ENCODE measurements at regions not wholly inside any gene's neighbourhood (a gene's known extent, or its start where the extent isn't known, plus 50 kb on each side); places are given as distances from the start of the nearest gene placed in this dataset.

DNA sequence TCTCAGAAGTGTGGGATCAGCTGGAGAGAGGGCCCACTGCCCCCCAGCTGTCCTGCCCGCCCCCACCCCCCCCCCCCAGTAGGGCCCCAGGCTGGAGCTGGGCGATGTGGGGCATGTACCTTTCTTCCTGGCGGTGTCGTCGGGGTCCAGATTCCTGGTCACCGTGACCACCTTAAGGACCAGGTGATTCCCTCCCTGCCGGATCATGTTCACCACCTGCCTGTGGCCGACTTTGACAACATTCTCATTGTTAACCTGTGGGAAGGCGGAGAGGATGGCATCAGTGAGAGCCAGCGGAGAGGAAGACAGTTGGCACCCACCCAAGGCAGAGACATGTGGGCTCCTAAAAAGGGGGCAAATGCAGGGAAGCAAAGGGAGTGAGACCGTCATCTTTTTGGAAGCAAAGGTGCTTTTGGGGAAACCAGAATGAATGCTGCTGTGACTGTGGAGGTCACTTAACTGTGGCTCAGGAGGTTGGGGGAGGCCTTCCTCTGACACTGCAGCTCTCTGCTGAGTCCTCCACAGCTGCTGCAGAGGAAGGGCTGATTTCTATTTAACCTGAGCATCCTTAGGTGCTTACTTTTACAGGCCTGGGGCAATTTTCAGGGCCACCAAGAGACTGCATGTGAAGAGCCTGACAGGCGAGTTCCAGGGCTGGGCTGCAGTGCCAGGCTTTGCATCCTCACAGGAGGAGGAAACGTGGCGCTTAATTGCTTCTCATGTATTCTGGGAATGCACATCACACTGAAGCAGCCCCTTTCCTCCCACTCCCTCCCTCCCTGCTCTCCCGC is 104.5 kb downstream of the CTTN start (continued):
- TF ChIP-seq, protein P1, sequence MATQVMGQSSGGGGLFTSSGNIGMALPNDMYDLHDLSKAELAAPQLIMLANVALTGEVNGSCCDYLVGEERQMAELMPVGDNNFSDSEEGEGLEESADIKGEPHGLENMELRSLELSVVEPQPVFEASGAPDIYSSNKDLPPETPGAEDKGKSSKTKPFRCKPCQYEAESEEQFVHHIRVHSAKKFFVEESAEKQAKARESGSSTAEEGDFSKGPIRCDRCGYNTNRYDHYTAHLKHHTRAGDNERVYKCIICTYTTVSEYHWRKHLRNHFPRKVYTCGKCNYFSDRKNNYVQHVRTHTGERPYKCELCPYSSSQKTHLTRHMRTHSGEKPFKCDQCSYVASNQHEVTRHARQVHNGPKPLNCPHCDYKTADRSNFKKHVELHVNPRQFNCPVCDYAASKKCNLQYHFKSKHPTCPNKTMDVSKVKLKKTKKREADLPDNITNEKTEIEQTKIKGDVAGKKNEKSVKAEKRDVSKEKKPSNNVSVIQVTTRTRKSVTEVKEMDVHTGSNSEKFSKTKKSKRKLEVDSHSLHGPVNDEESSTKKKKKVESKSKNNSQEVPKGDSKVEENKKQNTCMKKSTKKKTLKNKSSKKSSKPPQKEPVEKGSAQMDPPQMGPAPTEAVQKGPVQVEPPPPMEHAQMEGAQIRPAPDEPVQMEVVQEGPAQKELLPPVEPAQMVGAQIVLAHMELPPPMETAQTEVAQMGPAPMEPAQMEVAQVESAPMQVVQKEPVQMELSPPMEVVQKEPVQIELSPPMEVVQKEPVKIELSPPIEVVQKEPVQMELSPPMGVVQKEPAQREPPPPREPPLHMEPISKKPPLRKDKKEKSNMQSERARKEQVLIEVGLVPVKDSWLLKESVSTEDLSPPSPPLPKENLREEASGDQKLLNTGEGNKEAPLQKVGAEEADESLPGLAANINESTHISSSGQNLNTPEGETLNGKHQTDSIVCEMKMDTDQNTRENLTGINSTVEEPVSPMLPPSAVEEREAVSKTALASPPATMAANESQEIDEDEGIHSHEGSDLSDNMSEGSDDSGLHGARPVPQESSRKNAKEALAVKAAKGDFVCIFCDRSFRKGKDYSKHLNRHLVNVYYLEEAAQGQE (IDR thresholded peaks at IDR 0.05; ENCODE audit: borderline replicate concordance in 1 of 2, low read depth in 1 of 2, low read length in 2 of 2): no peak
- TF ChIP-seq ZFX (CRISPR knock-in tag; IDR thresholded peaks at IDR 0.05; ENCODE audit: low read depth) (no peak), ZNF678 (CRISPR knock-in tag; IDR thresholded peaks at IDR 0.05) (no peak), ZNF615 (CRISPR knock-in tag; IDR thresholded peaks at IDR 0.05; ENCODE audit: borderline replicate concordance) (no peak), ZFY (CRISPR knock-in tag; IDR thresholded peaks at IDR 0.05) (no peak), ZNF7 (CRISPR knock-in tag; IDR thresholded peaks at IDR 0.05) (no peak), FOXM1 (CRISPR knock-in tag; IDR thresholded peaks at IDR 0.05) (no peak)
- TF ChIP-seq, protein P2, sequence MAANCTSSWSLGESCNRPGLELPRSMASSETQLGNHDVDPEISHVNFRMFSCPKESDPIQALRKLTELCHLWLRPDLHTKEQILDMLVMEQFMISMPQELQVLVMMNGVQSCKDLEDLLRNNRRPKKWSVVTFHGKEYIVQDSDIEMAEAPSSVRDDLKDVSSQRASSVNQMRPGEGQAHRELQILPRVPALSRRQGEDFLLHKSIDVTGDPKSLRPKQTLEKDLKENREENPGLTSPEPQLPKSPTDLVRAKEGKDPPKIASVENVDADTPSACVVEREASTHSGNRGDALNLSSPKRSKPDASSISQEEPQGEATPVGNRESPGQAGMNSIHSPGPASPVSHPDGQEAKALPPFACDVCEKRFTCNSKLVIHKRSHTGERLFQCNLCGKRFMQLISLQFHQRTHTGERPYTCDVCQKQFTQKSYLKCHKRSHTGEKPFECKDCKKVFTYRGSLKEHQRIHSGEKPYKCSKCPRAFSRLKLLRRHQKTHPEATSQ (CRISPR knock-in tag; IDR thresholded peaks at IDR 0.05; ENCODE audit: borderline replicate concordance): no peak
